Left renal pelvis (tissue), 4 donors: ENCODE measurements at regions not wholly inside any gene's neighbourhood (a gene's known extent, or its start where the extent isn't known, plus 50 kb on each side); places are given as distances from the start of the nearest gene placed in this dataset.

ENCODE experiments used
- DNase-seq, 4 donors: peaks; one replicate each; pipeline ENCODE4 v3.0.0-alpha.2; 2013; ENCODE audit warnings: low read depth in 4 of 4, low spot score in 3 of 4

GRCh38 chr20:40547483-40548091 lies 141.4 kb downstream of the MAFB start:
- DNase-seq: no peak

GRCh38 chr20:40545478-40545877 lies 143.6 kb downstream of the MAFB start:
- no peak for DNase-seq

DNA sequence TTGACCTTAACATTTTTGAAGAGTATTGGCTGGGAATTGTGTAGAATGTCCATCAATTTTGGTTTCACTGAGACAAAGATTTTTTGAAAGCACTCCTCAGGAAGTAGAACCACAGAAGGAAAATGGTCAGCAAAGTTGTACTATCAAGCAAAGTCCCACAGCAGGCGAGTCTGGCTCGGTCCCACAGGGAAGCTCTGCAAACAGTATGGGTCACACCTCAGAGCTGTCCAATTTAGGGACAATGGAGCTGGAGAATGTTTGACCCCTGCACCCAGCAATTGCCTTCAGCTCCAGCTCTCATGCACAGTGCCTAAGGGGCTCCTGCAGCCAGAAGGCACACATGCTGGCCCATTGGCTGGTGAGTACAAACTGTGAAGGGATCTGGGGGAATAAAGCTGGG lies 147.0 kb downstream of the MAFB start:
- no peak for DNase-seq

GRCh38 chr20:40540166-40540565 lies 148.9 kb downstream of the MAFB start:
- no peak for DNase-seq

DNA sequence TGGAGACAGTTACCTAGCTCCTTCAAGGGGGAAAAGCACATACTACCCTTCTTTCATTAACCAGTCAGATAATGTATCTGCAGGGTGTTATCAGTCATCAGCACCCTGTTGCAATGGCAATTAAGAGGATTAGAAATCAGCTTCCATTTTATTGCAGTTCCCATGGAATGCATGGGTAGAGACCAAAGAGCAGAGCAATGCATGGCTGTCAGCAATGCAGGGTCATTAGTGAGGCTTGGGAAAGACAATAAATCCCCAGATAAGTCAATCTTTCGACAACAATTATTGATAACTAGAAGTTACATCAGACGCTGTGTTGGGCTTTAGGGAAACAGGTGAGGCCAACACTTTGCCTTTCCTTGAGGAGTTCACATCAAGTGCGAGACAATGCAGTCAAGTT lies 150.9 kb downstream of the MAFB start:
- DNase-seq: no peak

GRCh38 chr20:40536808-40537207 lies 152.2 kb downstream of the MAFB start:
- no peak for DNase-seq

GRCh38 chr20:40535816-40536215 lies 153.2 kb downstream of the MAFB start:
- no peak for DNase-seq

GRCh38 chr20:40532103-40532502 lies 156.9 kb downstream of the MAFB start:
- no peak for DNase-seq

GRCh38 chr20:40525351-40525750 lies 163.7 kb downstream of the MAFB start:
- DNase-seq: no peak

DNA sequence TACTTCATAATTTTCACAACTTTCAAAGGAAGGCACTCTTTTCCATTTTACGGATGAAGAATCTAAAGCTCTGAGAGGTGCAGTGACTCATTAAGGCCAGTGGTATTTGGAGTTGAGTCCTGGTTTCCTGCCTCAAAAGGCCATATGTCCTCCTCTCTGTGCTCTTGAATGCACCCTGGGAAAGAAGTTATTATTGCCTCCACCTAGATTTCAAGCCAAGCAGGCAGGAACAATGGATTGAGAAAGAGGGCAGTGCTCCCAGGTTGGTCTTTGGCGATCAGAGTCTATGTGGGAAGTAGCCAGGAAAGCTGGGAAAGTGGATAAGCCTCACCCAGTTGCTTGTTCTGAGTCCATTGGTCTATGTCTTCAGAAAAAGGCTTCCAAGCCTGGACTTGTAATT lies 165.0 kb downstream of the MAFB start:
- DNase-seq: no peak

GRCh38 chr20:40522405-40522804 lies 166.6 kb downstream of the MAFB start:
- no peak for DNase-seq

DNA sequence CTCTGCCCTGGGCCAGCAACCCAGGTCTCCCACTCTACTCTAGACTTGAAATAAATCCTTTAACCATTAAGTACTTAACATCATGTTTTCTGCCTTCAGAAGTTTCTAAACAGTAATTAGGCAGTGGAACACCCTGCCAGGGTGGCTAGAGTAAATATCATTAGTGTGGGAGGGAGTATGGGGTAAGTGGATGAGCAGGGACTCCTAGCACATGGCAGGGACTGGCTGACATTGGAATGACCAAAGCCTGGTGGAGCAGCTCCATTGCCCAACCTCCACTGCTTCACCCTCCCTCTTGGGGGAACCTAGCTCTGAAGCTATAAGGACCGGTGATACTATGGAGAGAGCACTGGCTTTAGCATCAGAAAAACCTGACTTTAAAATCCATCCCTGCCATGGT lies 167.1 kb downstream of the MAFB start:
- DNase-seq: no peak

GRCh38 chr20:40519918-40520317 lies 169.1 kb downstream of the MAFB start:
- DNase-seq: no peak

DNA sequence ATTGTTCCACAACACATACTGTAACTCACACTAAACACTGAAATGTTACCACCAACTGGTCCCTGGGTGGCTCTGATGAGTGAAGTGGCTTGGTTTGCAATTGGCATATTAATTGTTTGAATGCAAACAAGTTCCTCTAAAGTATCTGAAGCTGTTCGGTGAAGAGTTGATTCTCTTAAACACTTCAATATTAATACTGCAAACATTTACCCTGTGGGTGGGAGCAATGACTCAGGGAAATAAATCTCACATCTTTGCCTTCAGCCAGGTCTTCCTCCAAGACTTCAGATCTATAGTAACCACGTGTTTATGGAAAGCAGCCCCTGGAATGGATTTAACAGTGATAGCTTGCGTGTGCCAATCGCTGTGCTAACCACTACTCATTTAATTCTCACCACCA lies 176.0 kb downstream of the MAFB start:
- no peak for DNase-seq

GRCh38 chr20:40512591-40512990 lies 176.4 kb downstream of the MAFB start:
- no peak for DNase-seq

DNA sequence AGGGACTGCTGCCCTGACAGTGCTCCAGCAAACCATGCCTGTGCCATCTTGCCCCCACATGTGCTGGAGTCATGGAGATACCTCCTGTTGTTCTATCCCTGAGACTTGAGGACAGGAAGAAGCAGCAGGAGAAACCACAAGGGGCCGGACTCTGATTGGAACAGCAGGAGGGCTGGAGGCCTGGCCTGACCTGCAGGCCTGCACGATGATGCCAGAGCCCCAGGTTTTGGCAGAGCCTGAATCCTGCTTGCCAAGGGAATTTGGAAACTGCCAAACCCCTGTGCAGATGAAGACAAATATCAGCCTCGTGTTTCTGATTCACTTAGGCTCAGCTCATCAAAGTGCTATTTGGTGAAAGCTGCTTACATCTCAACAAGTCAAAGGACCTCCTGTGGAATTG lies 177.6 kb downstream of the MAFB start:
- no peak for DNase-seq

GRCh38 chr20:40510622-40511021 lies 178.4 kb downstream of the MAFB start:
- no peak for DNase-seq

GRCh38 chr20:40508821-40509220 lies 180.2 kb downstream of the MAFB start:
- no peak for DNase-seq

DNA sequence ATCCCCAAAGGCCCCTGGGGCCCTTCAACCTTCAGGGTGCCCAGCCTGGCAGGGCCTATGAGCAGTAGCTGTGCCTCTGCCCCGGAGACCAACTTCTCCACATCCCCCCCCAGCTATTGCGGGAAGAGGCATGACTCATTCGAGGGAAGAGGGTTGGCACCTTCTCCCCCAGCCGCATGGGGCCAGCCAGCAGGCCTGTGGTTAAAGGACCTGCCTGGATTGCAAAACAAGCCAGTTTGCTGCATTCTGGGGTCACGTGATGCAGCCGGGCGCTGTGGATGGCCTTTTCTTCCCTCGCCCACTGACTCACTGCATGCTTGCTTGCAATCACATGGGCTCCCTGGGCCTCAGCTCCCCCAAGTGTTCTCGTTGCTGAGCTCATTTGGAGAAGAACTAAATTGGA lies 182.5 kb downstream of the MAFB start:
- no peak for DNase-seq

DNA sequence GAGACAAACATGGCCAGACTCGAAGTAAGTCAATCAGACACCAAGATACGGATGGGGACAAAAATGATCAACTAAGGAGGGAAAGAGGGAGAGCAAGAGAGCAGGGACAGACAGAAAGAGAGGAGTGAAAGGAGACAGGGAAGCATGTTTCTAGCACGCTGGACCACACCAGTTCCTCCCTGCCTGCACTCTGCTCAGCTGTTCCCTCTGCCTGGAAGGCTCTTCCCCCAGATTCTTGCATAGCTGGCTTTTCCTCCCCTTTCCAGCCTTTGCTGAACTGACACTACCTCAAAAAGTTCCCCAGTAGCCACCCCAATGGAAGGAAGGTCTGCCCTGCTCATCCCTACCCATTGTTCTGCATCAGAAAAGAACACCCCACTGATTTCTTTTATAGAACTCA lies 185.9 kb downstream of the MAFB start:
- no peak for DNase-seq

DNA sequence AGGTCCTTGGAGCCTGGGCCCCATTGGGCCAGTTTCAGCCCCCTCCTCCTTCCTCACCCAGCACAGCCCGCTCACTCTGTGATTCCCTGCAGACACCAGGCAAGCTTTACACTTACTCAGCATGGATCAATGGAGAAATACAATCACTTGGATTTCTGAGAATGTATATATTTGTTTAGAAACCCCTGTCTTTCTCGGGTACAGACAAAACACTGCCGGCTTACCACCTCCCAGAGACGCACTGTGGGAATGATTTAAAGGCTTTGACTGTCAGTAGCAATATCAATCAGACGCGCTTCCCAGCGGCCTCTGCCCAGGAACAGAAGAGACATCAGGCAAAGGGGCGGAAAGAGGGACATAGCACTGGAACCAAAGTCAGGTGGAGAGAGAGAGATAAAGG lies 186.5 kb downstream of the MAFB start:
- no peak for DNase-seq

DNA sequence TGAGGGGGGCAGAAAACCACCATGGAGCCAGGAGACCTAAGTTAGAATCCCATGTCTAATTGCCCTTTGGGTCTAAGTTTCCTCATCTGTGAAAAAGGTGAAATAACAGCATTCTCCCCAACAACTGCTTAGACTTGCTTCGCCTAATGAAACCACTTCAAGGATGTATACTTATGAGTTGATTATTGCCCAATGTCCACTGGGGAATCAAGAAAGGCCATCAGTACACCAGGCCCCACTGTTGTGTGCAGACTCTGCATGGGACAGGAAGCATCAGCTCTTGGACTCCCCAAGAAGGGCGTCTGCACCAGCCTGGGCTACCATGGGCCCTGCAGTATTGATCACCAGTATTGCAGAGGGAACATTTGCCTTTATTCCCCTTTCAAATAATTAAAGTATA lies 189.6 kb downstream of the MAFB start:
- no peak for DNase-seq

DNA sequence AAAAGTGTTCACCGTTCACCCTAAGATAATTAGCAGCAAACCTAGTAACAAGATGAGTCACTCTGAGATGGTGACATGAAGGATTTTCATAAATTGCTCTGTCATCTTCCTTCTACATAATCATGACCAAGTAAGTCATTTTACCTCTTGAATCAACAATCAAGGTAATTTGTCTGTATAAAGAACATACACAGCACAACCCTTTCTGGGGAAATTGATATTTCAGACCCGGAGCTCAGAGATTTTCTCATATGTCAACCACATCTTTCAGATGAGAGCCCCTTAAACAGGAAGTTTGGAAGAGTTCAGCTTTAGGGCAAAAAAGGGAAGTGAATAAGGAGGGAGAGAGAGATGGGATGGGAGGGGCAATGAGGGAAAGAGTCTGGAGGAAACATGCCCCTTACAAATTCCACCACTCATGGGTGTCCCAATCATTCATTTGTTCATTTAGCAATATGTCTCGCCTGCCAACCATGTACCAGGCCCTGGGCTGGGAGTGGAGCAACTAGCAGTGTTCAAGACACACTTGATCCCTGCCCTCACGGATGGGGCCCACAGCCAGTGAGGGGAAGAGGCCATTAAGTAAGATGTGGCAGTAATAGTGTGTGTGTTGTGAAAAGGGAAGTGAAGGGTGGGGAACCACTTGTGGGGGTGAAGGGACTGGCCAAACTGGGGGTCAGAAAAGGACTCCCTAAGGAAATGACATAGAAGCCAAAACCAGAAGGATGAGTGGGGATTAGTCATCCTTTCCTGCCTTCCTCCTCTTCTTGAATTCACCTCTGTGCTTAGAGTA lies 190.9 kb downstream of the MAFB start:
- no peak for DNase-seq
